ENCODE measurements at regions not wholly inside any gene's neighbourhood (a gene's known extent, or its start where the extent isn't known, plus 50 kb on each side); places are given as distances from the start of the nearest gene placed in this dataset.

DNA sequence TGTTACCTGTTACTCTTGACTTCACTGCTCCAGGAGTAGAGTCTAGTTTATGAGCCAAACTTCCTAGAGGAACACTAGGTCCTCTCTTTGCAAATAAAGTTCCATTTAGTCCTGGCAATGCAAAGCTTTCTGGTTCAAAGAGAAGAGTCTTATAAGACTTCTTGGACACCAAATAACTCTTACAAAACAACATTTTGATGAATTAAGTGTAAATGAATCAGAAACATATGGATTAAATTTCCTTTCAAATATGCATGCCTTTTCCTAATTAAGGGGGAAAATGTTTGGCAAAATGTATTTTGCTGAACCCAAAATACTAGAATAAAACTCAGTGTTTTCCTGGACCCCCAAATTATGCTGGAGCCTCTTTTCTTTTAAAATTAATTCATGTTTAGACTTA, 388.0 kb downstream of the FGF10 start:
- no peak for TF ChIP-seq EZH2phosphoT487 (IDR thresholded peaks at IDR 0.05)
- TF ChIP-seq, protein P1, sequence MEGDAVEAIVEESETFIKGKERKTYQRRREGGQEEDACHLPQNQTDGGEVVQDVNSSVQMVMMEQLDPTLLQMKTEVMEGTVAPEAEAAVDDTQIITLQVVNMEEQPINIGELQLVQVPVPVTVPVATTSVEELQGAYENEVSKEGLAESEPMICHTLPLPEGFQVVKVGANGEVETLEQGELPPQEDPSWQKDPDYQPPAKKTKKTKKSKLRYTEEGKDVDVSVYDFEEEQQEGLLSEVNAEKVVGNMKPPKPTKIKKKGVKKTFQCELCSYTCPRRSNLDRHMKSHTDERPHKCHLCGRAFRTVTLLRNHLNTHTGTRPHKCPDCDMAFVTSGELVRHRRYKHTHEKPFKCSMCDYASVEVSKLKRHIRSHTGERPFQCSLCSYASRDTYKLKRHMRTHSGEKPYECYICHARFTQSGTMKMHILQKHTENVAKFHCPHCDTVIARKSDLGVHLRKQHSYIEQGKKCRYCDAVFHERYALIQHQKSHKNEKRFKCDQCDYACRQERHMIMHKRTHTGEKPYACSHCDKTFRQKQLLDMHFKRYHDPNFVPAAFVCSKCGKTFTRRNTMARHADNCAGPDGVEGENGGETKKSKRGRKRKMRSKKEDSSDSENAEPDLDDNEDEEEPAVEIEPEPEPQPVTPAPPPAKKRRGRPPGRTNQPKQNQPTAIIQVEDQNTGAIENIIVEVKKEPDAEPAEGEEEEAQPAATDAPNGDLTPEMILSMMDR (IDR thresholded peaks at IDR 0.05), result no peak

Measured in neural progenitor cell (in vitro differentiated cells).